MM.1S (cell line): ENCODE measurements at regions not wholly inside any gene's neighbourhood (a gene's known extent, or its start where the extent isn't known, plus 50 kb on each side); places are given as distances from the start of the nearest gene placed in this dataset.

Source experiments
- DNase-seq: peaks from one replicate; pipeline ENCODE4 v3.0.0-alpha.2; 2015
- H2AFZ ChIP-seq: fragments of 300-600 bp; sonication (generic); 2 replicates; pipeline ENCODE4 v1.6.0; 2016; ENCODE audit warnings: antibody characterized with exemption, low read length
- H3F3A ChIP-seq: fragments of 300-600 bp; sonication (generic); 2 replicates; pipeline ENCODE4 v1.6.1; 2016; ENCODE audit warnings: mild to moderate bottlenecking, antibody characterized with exemption, low read length, moderate library complexity, mixed read lengths; ENCODE audit not compliant: insufficient read depth
- H3K27ac ChIP-seq: fragments of 300-600 bp; sonication (generic); 2 replicates; pipeline ENCODE4 v1.5.1; 2016; ENCODE audit warnings: mild to moderate bottlenecking, low read length
- H3K27me3 ChIP-seq: fragments of 300-600 bp; sonication (generic); replicated peaks from 2 replicates; pipeline ENCODE4 v1.6.0; 2016; ENCODE audit warnings: low read length; ENCODE audit not compliant: insufficient read depth
- H3K36me3 ChIP-seq: fragments of 300-600 bp; sonication (generic); replicated peaks from 2 replicates; pipeline ENCODE4 v1.6.1; 2016; ENCODE audit warnings: mild to moderate bottlenecking, low read length, mixed read lengths; ENCODE audit not compliant: insufficient read depth
- H3K4me1 ChIP-seq: fragments of 300-600 bp; sonication (generic); 2 replicates; pipeline ENCODE4 v1.6.1; 2016; ENCODE audit warnings: low read length, mixed read lengths
- H3K4me2 ChIP-seq: fragments of 300-600 bp; sonication (generic); 2 replicates; pipeline ENCODE4 v1.6.0; 2016; ENCODE audit warnings: low read depth, low read length
- H3K4me3 ChIP-seq: fragments of 300-600 bp; sonication (generic); 2 replicates; pipeline ENCODE4 v1.5.1; 2016; ENCODE audit warnings: low read length, mixed read lengths
- H3K79me2 ChIP-seq: fragments of 300-600 bp; sonication (generic); 2 replicates; pipeline ENCODE4 v1.6.1; 2016; ENCODE audit warnings: mixed run types, low read length, mixed read lengths
- H3K9ac ChIP-seq: fragments of 300-600 bp; sonication (generic); 2 replicates; pipeline ENCODE4 v1.6.1; 2016; ENCODE audit warnings: low read length, mixed read lengths
- H3K9me2 ChIP-seq: fragments of 300-600 bp; sonication (generic); replicated peaks from 2 replicates; pipeline ENCODE4 v1.6.1; 2016; ENCODE audit warnings: mild to moderate bottlenecking, low read length, mixed read lengths; ENCODE audit not compliant: insufficient read depth
- H3K9me3 ChIP-seq: fragments of 300-600 bp; sonication (generic); replicated peaks from 2 replicates; pipeline ENCODE4 v1.6.1; 2016; ENCODE audit warnings: mild to moderate bottlenecking, low read length, mixed read lengths; ENCODE audit not compliant: insufficient read depth
- H4K20me1 ChIP-seq: fragments of 300-600 bp; sonication (generic); 2 replicates; pipeline ENCODE4 v1.6.1; 2016; ENCODE audit warnings: mild to moderate bottlenecking, low read length, moderate library complexity, mixed read lengths; ENCODE audit not compliant: insufficient read depth
- EZH2 ChIP-seq: fragments of 300-600 bp; sonication (generic); optimal IDR thresholded peaks from 2 replicates; pipeline ENCODE3; 2017; ENCODE audit warnings: low read depth, mild to moderate bottlenecking, antibody characterized with exemption, low read length, mixed read lengths
- EZH2phosphoT487 ChIP-seq: fragments of 300-600 bp; sonication (generic); IDR thresholded peaks from 2 replicates; pipeline ENCODE4 v1.6.1; 2018; ENCODE audit warnings: antibody characterized with exemption, low read length
- TF ChIP-seq, protein P1 (sequence below): fragments of 300-600 bp; sonication (generic); IDR thresholded peaks from 2 replicates; pipeline ENCODE4 v1.5.1; 2016; ENCODE audit warnings: antibody characterized with exemption, low read length, mixed read lengths

DNA sequence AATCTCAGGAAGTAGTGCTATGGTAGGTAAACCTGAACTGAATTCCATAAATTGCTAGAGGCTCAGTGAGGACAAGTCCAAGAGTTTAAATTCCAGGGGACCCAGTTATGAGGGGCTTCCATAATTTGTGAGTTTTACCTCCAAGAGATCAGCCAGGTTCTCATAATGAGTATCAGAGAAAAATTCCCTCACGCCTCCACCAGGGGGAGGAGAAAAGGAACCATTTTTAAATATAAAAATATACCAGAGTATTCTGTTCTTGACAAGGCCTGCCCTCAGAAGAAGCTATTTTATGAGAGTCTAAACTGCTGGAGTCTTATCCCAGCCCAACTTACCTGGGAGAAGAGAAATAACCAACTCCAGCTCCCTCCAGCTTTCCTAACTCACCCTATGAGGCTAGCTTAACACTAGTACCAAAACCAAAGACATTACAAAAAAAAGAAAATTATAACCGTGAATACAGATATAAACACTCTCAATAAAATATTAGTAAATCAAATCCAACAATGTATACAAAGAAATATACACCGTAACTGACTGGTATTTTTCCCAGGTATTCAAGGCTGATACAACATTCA lies 158.7 kb downstream of the TFAP2A start:
- Histone ChIP-seq H3K27ac (no peak overlapping the region), H3K9ac (no peak overlapping the region), H3K4me3 (no peak overlapping the region), H2AFZ (no peak overlapping the region), H3K4me2 (no peak overlapping the region), H3K4me1 (no peaks in the 10 kb centered on the region), H3K36me3 (no peaks in the 10 kb centered on the region), H3F3A (no peaks in the 10 kb centered on the region), H3K79me2 (no peaks in the 10 kb centered on the region), H3K9me3 (no peaks in the 10 kb centered on the region), H3K27me3 (no peaks in the 10 kb centered on the region), H3K9me2 (no peaks in the 10 kb centered on the region), H4K20me1 (no peaks in the 10 kb centered on the region)
- peak; percentile 40 for DNase-seq
- no peak for TF ChIP-seq EZH2
- no peak for TF ChIP-seq EZH2phosphoT487
- TF ChIP-seq, protein P1, sequence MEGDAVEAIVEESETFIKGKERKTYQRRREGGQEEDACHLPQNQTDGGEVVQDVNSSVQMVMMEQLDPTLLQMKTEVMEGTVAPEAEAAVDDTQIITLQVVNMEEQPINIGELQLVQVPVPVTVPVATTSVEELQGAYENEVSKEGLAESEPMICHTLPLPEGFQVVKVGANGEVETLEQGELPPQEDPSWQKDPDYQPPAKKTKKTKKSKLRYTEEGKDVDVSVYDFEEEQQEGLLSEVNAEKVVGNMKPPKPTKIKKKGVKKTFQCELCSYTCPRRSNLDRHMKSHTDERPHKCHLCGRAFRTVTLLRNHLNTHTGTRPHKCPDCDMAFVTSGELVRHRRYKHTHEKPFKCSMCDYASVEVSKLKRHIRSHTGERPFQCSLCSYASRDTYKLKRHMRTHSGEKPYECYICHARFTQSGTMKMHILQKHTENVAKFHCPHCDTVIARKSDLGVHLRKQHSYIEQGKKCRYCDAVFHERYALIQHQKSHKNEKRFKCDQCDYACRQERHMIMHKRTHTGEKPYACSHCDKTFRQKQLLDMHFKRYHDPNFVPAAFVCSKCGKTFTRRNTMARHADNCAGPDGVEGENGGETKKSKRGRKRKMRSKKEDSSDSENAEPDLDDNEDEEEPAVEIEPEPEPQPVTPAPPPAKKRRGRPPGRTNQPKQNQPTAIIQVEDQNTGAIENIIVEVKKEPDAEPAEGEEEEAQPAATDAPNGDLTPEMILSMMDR = peak; percentile 50

DNA sequence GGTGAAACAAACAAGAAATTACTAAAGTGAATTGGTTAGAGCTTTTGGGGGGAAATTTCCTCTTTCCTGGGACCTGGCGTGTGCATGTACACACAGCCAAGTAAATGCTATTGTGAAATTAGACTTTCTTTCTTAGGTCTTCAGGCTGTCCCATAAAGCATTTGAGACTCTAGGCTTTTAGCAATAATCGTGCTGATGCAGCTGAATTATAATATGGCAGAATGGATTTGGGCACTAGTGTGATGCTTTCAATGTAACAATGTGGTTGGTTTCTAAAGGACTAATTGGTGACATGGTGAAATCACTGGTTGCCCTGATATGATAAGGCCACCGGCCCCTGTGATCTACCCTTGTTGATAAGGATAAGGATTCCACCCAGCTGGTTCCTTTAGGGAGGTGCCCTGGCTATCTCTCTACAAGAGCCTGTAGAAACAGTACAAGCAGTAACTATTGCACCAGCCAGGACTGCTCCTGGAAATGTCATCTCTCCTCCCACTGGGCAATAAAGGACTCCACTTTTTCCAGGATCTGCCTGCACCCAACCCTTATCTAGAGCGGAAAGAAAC lies 164.1 kb downstream of the TFAP2A start:
- H2AFZ ChIP-seq = no peak overlapping the region
- H3K79me2 ChIP-seq = no peaks in the 10 kb centered on the region
- no peak overlapping the region for H3K27ac ChIP-seq
- DNase-seq = no peak
- no peaks in the 10 kb centered on the region for H3K4me1 ChIP-seq
- no peaks in the 10 kb centered on the region for H3K9me3 ChIP-seq
- H3K4me3 ChIP-seq = no peak overlapping the region
- H3K9me2 ChIP-seq = no peaks in the 10 kb centered on the region
- no peak overlapping the region for H3K9ac ChIP-seq
- H3K36me3 ChIP-seq = no peaks in the 10 kb centered on the region
- H3K4me2 ChIP-seq = no peak overlapping the region
- no peaks in the 10 kb centered on the region for H3K27me3 ChIP-seq
- no peaks in the 10 kb centered on the region for H3F3A ChIP-seq
- TF ChIP-seq, protein P1 = no peak
- TF ChIP-seq EZH2 (no peak), EZH2phosphoT487 (no peak)
- H4K20me1 ChIP-seq = no peaks in the 10 kb centered on the region

DNA sequence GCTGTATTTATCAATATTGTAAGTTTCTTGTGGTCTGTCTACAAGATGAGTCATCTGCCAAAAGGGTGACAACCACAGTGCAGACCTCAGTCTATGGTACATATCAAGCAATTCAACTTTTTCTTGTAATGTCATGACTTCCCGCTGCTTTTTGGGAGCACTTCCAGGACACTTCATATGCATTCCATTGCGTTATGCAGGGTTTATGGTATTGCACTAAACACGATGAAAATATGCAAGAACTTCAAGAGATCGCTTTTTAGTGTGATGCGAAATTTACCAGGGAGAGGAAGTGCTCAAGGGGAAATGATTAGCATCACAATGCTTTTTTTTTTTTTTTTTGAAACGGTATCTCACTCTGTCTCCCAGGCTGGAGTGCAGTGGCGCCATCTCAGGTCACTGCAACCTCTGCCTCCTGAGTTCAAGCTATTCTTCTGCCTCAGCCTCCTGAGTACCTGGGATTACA lies 166.5 kb downstream of the TFAP2A start:
- Histone ChIP-seq H4K20me1 (no peaks in the 10 kb centered on the region), H3K27me3 (no peaks in the 10 kb centered on the region), H3K4me1 (no peaks in the 10 kb centered on the region), H3F3A (no peaks in the 10 kb centered on the region), H3K4me2 (no peak overlapping the region), H3K36me3 (no peaks in the 10 kb centered on the region), H2AFZ (no peak overlapping the region), H3K4me3 (no peak overlapping the region), H3K9me2 (no peaks in the 10 kb centered on the region), H3K9me3 (no peaks in the 10 kb centered on the region), H3K79me2 (no peaks in the 10 kb centered on the region), H3K9ac (no peak overlapping the region), H3K27ac (no peak overlapping the region)
- TF ChIP-seq EZH2phosphoT487 (no peak), EZH2 (no peak)
- TF ChIP-seq, protein P1 = no peak
- no peak for DNase-seq
